ES-I3 (cell line): ENCODE measurements at regions not wholly inside any gene's neighbourhood (a gene's known extent, or its start where the extent isn't known, plus 50 kb on each side); places are given as distances from the start of the nearest gene placed in this dataset.
"Not testable (repeated sequence)": the region's sequence is repeated elsewhere in the genome, so short reads cannot be mapped to it uniquely, and the experiment has no call there.

Experiments
- H3K36me3 ChIP-seq: 2 replicates; pipeline ENCODE4 v1.6.1; 2013; ENCODE audit warnings: mild to moderate bottlenecking, low read length, control low read depth, moderate library complexity; ENCODE audit not compliant: insufficient read depth
- H3K4me1 ChIP-seq: 2 replicates; pipeline ENCODE4 v1.6.1; 2013; ENCODE audit warnings: mild to moderate bottlenecking, control low read depth, low read length; ENCODE audit not compliant: insufficient read depth
- H3K9ac ChIP-seq: 2 replicates; pipeline ENCODE4 v1.6.1; 2013; ENCODE audit warnings: low read depth, mild to moderate bottlenecking, low read length, moderate library complexity
- H3K9me3 ChIP-seq: 2 replicates; pipeline ENCODE4 v1.6.1; 2013; ENCODE audit warnings: mild to moderate bottlenecking, low read length, moderate library complexity; ENCODE audit not compliant: control insufficient read depth, insufficient read depth

GRCh38 chr13:54124700-54125099 is 1096.1 kb downstream of the OLFM4 start:
- H3K9me3 ChIP-seq: no peaks in the 10 kb centered on the region

GRCh38 chr13:54130931-54131330 is 1102.3 kb downstream of the OLFM4 start:
- not testable (repeated sequence) for H3K9me3 ChIP-seq
- Histone ChIP-seq H3K9ac (peak overlapping the region; percentile 68; the same call in 1 of the 2 replicates), H3K4me1 (peaks cover 24% of the 10 kb centered on the region), H3K36me3 (peaks cover 20% of the 10 kb centered on the region)

More at GRCh38 chr13:54124700-54125099, 1096.1 kb downstream of the OLFM4 start:
- Histone ChIP-seq H3K9ac (no peak overlapping the region), H3K36me3 (peaks cover 23% of the 10 kb centered on the region), H3K4me1 (0 out of 2 replicates have a peak, but pooled peaks cover 8% of the 10 kb centered on the region)

GRCh38 chr13:54131433-54131832 is 1102.8 kb downstream of the OLFM4 start:
- H3K9me3 ChIP-seq: not testable (repeated sequence)
- peaks cover 24% of the 10 kb centered on the region for H3K4me1 ChIP-seq
- peaks cover 17% of the 10 kb centered on the region for H3K36me3 ChIP-seq
- peak overlapping the region; percentile 68 for H3K9ac ChIP-seq

GRCh38 chr13:54132127-54132526 is 1103.5 kb downstream of the OLFM4 start:
- not testable (repeated sequence) for H3K36me3 ChIP-seq, H3K9me3 ChIP-seq
- peaks cover 21% of the 10 kb centered on the region for H3K4me1 ChIP-seq
- peak overlapping the region; percentile 68 for H3K9ac ChIP-seq

- peak overlapping the region; percentile 68 for H3K9ac ChIP-seq
- H3K4me1 ChIP-seq: peaks cover 20% of the 10 kb centered on the region
- not testable (repeated sequence) for H3K9me3 ChIP-seq, H3K36me3 ChIP-seq
Measured at GRCh38 chr13:54132720-54133119, 1104.1 kb downstream of the OLFM4 start.

- H3K9me3 ChIP-seq: no peaks in the 10 kb centered on the region
- peaks cover 20% of the 10 kb centered on the region for H3K4me1 ChIP-seq
- peaks cover 4% of the 10 kb centered on the region for H3K36me3 ChIP-seq
- no peak overlapping the region for H3K9ac ChIP-seq
Measured at GRCh38 chr13:54133746-54134145, 1105.1 kb downstream of the OLFM4 start.

GRCh38 chr13:54144828-54145227 is 1116.2 kb downstream of the OLFM4 start:
- Histone ChIP-seq H3K9ac (no peak overlapping the region), H3K4me1 (peaks cover 9% of the 10 kb centered on the region; the same call in 1 of the 2 replicates), H3K36me3 (no peaks in the 10 kb centered on the region), H3K9me3 (no peaks in the 10 kb centered on the region)

GRCh38 chr13:54150851-54151250 is 1122.2 kb downstream of the OLFM4 start:
- no peaks in the 10 kb centered on the region for H3K36me3 ChIP-seq
- H3K4me1 ChIP-seq: 0 out of 2 replicates have a peak, but pooled peaks cover 3% of the 10 kb centered on the region
- no peak overlapping the region for H3K9ac ChIP-seq
- no peaks in the 10 kb centered on the region for H3K9me3 ChIP-seq

- Histone ChIP-seq H3K9me3 (no peaks in the 10 kb centered on the region), H3K36me3 (no peaks in the 10 kb centered on the region), H3K9ac (no peak overlapping the region)
Measured at GRCh38 chr13:54162069-54162468, 1133.5 kb downstream of the OLFM4 start.

GRCh38 chr13:54165581-54166215 is 1137.1 kb downstream of the OLFM4 start:
- Histone ChIP-seq H3K9me3 (no peaks in the 10 kb centered on the region), H3K36me3 (no peaks in the 10 kb centered on the region), H3K4me1 (peaks cover 8% of the 10 kb centered on the region; the same call in 1 of the 2 replicates), H3K9ac (no peak overlapping the region)

More at GRCh38 chr13:54162069-54162468, 1133.5 kb downstream of the OLFM4 start:
- H3K4me1 ChIP-seq: peaks cover 8% of the 10 kb centered on the region; the same call in 1 of the 2 replicates

- no peaks in the 10 kb centered on the region for H3K9me3 ChIP-seq
- no peak overlapping the region for H3K9ac ChIP-seq
- no peaks in the 10 kb centered on the region for H3K36me3 ChIP-seq
- H3K4me1 ChIP-seq: peaks cover 3% of the 10 kb centered on the region; the same call in 1 of the 2 replicates
Measured at GRCh38 chr13:54173996-54174395, 1145.4 kb downstream of the OLFM4 start.

GRCh38 chr13:54175466-54175865 is 1146.9 kb downstream of the OLFM4 start:
- Histone ChIP-seq H3K9ac (no peak overlapping the region), H3K9me3 (no peaks in the 10 kb centered on the region), H3K4me1 (peaks cover 5% of the 10 kb centered on the region; the same call in 1 of the 2 replicates), H3K36me3 (no peaks in the 10 kb centered on the region)

- H3K9me3 ChIP-seq: no peaks in the 10 kb centered on the region
- H3K36me3 ChIP-seq: no peaks in the 10 kb centered on the region
- peaks cover 6% of the 10 kb centered on the region; the same call in 1 of the 2 replicates for H3K4me1 ChIP-seq
- H3K9ac ChIP-seq: no peak overlapping the region
Measured at GRCh38 chr13:54177466-54177865, 1148.9 kb downstream of the OLFM4 start.

GRCh38 chr13:54183166-54183565 is 1154.6 kb downstream of the OLFM4 start:
- H3K9ac ChIP-seq: no peak overlapping the region
- H3K36me3 ChIP-seq: no peaks in the 10 kb centered on the region
- peaks cover 36% of the 10 kb centered on the region for H3K4me1 ChIP-seq
- H3K9me3 ChIP-seq: no peaks in the 10 kb centered on the region

GRCh38 chr13:54183728-54184127 is 1155.1 kb downstream of the OLFM4 start:
- H3K9ac ChIP-seq: no peak overlapping the region
- H3K9me3 ChIP-seq: no peaks in the 10 kb centered on the region
- no peaks in the 10 kb centered on the region for H3K36me3 ChIP-seq
- peaks cover 36% of the 10 kb centered on the region for H3K4me1 ChIP-seq
